Stimulated activated CD4-positive, alpha-beta T cell treated with anti-CD3 and anti-CD28 coated beads, Interleukin-12 subunit alpha, Interleukin-12 subunit beta, amount 100 ng/mL, for 24 hours (primary cell): ENCODE measurements at regions not wholly inside any gene's neighbourhood (a gene's known extent, or its start where the extent isn't known, plus 50 kb on each side); places are given as distances from the start of the nearest gene placed in this dataset.

Experiments used
- DNase-seq, 2 experiments: peaks; one replicate each; pipeline ENCODE4 v3.0.0-alpha.2; 2020; ENCODE audit warnings: low read depth in 2 of 2

- DNase-seq: no peak
These were observed 106.3 kb downstream of the EBNA1BP2 start for GRCh38 chr1:43065616-43066399.

DNA sequence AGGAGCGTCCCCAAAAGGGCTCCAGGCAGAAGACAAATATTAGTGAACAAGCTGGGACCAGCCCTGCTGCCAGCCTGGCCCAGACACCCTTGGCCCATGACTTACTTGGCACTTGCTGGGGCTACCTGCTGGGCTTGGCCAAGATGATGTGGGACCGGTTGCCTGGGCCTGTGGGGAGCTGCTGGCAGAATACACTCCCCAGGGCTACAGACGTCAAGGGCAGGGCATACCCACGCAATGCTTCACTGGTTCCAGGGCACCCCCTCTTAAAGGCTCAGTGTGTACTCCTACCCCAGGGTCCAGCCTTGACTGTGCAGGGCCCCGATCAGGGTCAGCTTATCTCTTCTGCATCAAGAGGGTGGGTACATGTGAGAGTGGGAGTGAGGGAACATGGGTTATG, 106.5 kb upstream of the SLC2A1 start:
- no peak for DNase-seq

- no peak for DNase-seq
These were observed 104.9 kb upstream of the SLC2A1 start for GRCh38 chr1:43063394-43064219.

DNA sequence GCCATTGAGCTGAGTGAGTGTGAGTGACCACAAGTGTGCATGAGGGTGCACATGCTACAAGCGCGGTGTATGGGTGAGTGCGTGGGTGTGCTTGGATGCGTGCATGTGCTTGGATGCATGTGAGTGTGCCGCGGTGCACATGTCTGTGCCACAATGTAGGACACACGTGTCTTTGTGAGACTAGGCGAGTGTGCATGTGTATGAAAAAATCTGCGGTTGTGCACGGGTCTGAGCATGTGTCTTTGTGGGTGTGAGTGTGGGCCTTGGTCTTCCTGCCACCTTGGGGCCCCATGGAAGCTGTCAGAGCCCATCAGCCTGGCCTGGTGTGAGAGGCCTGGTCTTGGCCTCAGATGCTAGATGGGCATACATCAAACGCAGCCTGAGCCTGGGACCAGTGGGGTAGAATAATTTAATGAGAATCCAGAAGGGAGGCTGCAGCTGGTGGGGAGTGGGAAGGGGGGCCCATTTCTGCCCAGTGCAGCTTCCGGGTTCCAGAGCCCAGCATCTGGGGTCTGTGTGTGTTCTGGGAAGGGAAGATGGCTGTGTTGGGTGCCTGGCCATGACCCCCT, 103.9 kb upstream of the SLC2A1 start:
- DNase-seq: no peak

DNA sequence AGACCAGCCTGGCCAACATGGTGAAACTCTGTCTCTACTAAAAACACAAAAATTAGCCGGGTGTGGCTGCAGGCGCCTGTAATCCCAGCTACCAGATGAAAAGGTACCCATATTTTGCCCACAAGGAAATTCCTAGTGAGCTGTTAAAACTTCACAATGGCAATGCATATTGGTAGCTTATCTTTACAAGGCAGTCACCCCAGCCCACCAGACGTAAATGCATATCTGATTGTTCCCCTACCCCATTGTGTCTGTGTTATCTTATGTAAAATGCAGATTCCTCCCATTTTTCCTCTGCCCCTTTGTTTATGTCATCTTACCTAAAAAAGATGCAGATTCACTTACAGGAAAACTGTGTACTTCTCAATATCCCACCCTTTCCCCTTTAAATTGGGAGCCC, 103.1 kb upstream of the SLC2A1 start:
- no peak for DNase-seq

DNA sequence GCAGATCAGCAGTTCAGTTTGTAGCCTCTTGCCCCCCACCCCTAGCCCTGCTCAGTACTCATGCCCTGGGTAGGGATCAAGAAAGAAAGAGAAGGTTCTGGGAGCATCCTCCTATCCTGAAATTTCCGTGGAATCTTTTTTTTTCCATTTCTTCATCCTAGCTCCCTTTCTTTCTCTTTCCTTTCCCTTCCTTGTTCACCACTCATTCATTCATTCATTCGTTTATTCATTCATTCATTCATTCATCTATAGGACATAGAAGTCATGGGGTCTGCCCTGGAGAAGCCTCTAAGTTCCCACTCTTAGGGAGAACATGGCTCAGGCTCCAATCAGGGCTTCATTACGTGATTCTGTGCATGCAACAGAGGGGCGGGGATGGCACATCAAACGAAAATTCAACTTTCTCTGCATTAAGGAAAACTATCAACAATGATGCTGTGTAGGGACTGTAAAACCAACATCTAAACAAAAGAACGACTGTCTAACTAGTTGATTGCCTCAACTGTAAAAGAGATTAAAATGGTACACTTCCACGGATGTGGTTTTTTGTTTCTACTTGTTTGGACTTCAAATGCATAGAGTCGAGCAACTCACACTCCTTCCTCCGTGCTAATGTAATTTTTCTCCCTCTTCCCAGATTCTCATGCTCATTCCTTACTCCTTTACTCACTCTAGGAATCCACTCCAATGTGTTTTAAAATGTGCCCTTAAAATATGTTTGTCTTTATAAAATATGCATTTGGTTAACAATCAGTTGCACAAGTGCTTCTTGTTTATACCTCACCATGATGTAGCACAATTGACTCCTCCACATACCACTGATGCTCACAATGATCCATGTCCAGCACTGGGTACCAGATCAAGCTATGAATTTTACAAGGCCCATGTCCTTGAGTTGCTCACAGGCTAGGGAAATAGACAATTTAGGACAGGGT, 101.2 kb upstream of the SLC2A1 start:
- no peak for DNase-seq

DNA sequence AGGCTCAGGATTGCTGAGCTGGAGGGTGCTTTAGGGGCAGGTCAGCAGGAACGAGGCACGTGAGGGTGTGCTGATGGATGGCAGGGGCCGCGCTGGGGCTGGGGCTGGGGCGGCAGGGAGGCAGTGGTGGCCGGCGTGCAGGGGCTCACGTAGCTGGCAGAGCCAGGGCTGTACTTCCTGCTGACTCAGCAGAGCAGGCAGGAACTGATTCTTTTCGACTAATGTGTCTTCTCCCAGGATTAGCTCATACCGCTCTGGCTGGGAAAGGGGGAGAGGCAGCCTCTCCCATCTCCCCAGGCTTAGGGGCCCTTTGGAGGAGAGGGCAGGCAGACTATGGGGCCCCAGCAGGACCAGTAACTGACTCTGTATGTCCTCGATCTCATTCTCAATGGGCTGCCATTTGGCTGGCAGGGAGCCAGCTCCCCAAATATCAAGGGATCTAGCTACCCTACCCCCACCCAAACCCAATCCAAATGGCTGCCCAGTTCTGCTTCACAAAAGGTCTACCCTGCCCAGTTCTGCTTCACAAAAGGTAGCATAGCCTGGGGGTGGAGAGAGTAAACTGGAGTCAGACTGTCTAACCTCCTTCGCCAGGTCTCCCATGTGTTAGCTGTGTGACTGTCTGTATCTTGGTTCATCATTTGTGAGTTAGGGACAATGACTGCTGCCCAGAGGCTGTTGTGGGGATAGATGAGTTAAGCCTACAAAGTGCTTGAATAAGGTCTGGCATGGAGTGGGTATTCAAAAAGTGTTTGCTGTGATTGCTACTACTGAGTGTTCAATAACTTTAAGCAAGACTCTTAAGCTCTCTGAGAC, 100.1 kb upstream of the SLC2A1 start:
- peak in 1 of 2 experiments; percentile 29 for DNase-seq

DNA sequence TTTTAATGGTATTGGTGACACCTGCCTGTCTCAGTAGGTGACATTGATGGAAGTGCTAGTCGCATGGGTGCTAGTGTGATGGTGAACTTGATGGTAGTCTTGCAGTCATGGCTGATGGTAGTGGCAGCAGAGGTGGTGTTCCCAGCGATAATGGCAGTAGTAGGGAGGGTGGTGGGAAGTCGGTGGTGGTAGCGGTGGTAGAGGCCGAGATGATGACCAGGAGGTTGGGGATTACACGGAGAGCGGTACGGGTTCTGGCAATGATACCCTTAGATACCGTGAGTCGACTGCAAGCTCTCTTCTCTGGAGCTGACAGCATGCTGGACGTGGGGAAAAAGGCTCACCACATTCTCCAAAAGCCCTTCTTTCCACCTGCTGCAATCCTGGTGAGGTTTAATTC, 99.4 kb upstream of the SLC2A1 start:
- DNase-seq: no peak

GRCh38 chr1:43057567-43057966, 98.9 kb upstream of the SLC2A1 start:
- DNase-seq: no peak

DNA sequence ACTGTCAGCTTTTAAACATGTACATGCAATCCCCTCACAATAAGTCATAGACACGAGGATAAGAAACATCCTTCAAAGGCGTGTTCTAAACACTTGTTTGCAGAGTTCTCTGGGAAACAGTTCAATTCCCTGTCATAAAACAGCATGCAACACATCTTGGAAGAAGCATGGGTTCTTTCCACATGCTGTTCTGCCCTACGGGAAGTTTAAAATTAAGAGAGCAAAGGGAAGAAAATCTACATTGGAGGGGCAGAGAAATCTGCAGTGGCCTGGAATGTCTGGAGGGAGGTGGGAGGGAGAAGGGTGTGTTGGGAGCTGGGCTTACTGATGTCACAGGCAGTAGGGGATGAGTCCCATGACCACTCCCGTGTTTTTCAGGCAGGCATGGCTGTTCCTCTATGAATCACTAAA, 98.3 kb upstream of the SLC2A1 start:
- no peak for DNase-seq

DNA sequence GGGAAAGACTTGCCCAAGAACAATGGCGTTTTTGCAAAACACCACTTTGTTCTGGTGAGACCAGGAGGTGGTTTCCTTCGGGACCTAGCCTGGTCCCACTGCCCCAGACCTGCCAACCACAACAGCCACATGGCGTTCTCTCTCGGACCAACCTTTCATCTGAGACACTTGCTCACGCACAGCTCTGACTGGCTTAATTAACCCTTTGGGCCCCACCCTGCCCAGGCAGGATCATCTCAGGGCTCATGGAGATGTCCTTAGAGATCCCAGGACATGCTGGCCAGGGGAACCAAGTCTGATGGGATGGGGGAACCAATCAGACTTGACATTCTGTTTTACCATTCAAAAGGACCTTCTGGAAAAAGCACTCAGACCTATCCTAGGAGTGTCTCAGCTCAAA, 97.8 kb upstream of the SLC2A1 start:
- DNase-seq: no peak

DNA sequence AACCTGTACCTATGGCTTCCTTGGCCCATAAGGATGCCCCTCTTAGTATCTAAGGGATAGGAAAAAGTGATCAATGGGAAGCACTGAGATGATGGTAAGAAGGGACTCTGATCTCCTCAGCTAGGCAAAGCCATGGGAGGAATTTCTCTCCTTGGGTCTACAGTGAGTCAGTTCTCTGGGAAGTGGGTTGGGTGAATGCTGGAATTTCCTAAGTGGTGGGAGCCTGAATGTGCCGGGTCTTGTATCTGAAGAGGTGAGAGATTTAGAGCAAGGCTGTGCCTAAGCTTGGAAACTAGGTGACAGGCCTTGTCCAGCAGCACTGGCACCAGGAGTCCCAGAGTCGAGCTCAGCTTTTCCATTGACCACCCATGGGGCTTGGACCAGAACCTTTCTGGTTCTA, 96.3 kb upstream of the SLC2A1 start:
- DNase-seq: no peak

DNA sequence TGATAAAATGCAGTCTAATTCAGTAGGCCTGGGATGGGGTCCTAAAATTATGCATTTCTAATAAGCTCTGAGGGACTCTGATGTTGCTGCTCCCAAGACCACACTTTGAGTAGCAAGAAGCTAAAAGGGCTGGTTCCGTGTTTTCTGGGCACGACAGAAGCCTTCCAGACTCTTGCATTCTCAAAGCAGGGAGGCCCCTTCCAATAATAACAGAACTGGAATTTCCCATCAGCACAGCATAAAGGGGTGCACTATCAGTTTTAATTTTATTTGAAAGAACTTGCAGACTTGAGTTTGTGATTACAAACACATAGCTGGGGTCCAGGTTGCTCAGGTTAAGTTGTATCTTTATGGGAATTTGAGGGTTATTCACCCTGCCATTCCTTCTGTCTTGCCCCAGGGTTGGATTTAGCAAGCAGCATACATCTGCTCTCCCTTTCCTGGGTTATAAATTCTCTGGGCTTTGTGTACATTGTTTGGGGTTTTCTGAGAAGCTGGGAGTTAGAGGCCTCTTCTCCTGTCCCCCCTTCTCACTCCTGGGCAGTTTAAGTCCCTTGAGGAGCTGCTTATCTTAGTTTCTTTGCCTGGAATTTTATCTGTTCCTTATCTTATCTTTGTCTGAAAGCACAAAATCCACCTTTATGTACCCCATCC, 94.2 kb upstream of the SLC2A1 start:
- no peak for DNase-seq

- no peak for DNase-seq
These were observed 93.7 kb upstream of the SLC2A1 start for GRCh38 chr1:43052322-43052721.

DNA sequence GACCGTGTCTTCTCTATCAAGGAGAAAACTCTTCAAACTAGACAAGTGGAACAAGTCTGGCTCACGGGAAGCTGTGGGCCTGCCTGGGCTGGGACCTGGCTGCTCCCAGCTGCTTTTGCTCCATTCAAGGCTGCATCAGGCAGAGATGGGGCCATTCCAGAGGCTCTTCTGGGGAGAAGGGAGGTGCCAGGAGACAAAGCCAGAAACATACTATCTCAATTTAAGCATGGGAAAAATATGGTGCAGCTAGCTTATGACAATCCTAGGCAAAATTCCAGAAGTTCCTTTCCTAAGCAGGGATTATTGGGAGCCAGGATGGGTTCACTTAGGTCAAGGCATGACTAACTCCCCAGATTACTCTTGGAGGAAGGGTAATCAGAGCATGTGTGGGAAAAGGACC, 90.8 kb upstream of the SLC2A1 start:
- DNase-seq: no peak

DNA sequence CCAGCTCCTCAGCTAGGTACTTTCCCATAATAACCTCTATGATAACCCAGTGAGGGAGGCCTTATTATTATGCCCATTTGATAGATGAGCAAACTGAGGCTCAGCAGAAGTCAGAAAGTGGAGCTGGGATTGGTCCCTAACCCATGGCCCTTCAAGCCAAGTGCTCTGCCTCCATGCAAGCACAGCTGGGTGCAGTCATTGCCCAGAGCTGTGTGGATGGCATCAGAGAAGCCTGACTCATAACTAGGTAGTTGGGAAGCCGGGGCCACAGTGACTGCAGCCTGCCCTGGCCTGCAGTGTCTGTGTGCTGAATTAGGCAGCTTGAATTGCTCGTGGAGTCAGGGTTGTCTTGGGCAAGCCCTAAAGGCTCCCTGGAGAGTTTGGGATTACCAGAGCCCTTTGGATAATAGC, 89.9 kb upstream of the SLC2A1 start:
- DNase-seq: no peak

DNA sequence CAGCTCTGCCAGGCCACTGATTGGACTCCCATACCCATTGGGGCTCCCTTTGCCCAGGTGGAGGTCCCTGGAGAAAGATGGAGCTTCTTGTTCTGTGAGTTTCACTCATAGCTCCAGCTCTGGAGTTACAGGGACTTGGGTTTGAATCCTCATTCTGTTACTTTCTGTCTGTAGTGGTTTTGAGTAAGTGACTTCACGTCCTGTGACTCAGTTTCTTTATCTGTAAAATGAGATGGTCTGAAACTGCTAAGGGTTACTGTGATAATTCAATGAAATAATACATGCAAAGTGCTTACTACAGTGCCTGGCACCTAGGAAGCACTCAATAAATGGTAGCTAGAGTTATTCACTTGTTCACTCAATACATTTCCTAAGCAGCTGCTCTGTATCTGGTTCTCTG, 88.5 kb upstream of the SLC2A1 start:
- no peak for DNase-seq

GRCh38 chr1:43044572-43045361, 86.1 kb upstream of the SLC2A1 start:
- DNase-seq: no peak

DNA sequence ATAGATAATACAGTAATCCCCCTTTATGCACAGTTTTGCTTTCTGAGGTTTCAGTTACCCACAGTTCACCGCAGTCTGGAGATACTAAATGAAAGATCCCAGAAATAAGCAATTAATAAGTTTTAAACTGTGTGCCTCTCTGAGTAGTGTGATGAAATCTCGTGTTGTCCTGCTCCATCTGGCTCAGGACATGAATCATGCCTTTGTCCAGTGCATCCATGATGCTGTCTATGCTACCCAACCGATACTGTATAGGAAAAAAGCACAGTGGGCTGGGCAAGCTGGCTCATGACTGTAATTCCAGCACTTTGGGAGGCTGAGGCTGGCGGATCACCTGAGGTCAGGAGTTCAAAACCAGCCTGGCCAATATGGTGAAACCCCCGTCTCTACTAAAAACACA, 85.0 kb upstream of the SLC2A1 start:
- no peak for DNase-seq
